Stimulated activated CD8-positive, alpha-beta memory T cell treated with anti-CD3 and anti-CD28 coated beads, Interleukin-4, amount 100 ng/mL, for 4 hours (primary cell): ENCODE measurements at regions not wholly inside any gene's neighbourhood (a gene's known extent, or its start where the extent isn't known, plus 50 kb on each side); places are given as distances from the start of the nearest gene placed in this dataset.
"Not testable (repeated sequence)": the region's sequence is repeated elsewhere in the genome, so short reads cannot be mapped to it uniquely, and the experiment has no call there.

Source experiments
- DNase-seq, 2 donors: peaks; one replicate each; pipeline ENCODE4 v3.0.0-alpha.2; 2020; ENCODE audit warnings: low read depth in 2 of 2, low spot score in 1 of 2

GRCh38 chr11:71638801-71639519 lies 56.3 kb upstream of the KRTAP5-11 start:
- peak in 1 of 2 donors; percentile 31 for DNase-seq

GRCh38 chr11:71639520-71639849 lies 56.8 kb upstream of the KRTAP5-11 start:
- not testable (repeated sequence) for DNase-seq

- DNase-seq: not testable (repeated sequence)
These were observed 57.2 kb upstream of the KRTAP5-11 start for GRCh38 chr11:71639916-71640315.

GRCh38 chr11:71647078-71647477 lies 64.4 kb upstream of the KRTAP5-11 start:
- DNase-seq: not testable (repeated sequence)

GRCh38 chr11:71652998-71653397 lies 70.3 kb upstream of the KRTAP5-11 start:
- not testable (repeated sequence) for DNase-seq

- not testable (repeated sequence) for DNase-seq
These were observed 71.7 kb upstream of the KRTAP5-11 start for GRCh38 chr11:71654423-71654822.

- DNase-seq: not testable (repeated sequence)
These were observed 72.4 kb upstream of the KRTAP5-11 start for GRCh38 chr11:71655041-71655440.

GRCh38 chr11:71656513-71656912 lies 73.8 kb upstream of the KRTAP5-11 start:
- not testable (repeated sequence) for DNase-seq

- not testable (repeated sequence) for DNase-seq
These were observed 82.3 kb upstream of the KRTAP5-11 start for GRCh38 chr11:71664941-71665340.

- DNase-seq: not testable (repeated sequence)
These were observed 115.4 kb upstream of the KRTAP5-11 start for GRCh38 chr11:71698110-71698509.

- DNase-seq: not testable (repeated sequence)
These were observed 116.3 kb upstream of the KRTAP5-11 start for GRCh38 chr11:71698961-71699360.

GRCh38 chr11:71701435-71702291 lies 119.0 kb upstream of the KRTAP5-11 start:
- DNase-seq: not testable (repeated sequence)

GRCh38 chr11:71705086-71705737 lies 122.5 kb upstream of the KRTAP5-11 start:
- not testable (repeated sequence) for DNase-seq

GRCh38 chr11:71705738-71706432 lies 123.2 kb upstream of the KRTAP5-11 start:
- not testable (repeated sequence) for DNase-seq

- not testable (repeated sequence) for DNase-seq
These were observed 124.4 kb upstream of the KRTAP5-11 start for GRCh38 chr11:71707083-71707482.

GRCh38 chr11:71709541-71709940 lies 123.5 kb upstream of the DEFB108B start:
- DNase-seq: not testable (repeated sequence)

- DNase-seq: not testable (repeated sequence)
These were observed 122.8 kb upstream of the DEFB108B start for GRCh38 chr11:71710171-71710671.

GRCh38 chr11:71710701-71711385 lies 122.2 kb upstream of the DEFB108B start:
- not testable (repeated sequence) for DNase-seq

GRCh38 chr11:71712350-71712749 lies 120.7 kb upstream of the DEFB108B start:
- not testable (repeated sequence) for DNase-seq

- DNase-seq: not testable (repeated sequence)
These were observed 120.2 kb upstream of the DEFB108B start for GRCh38 chr11:71712846-71713245.
